ENCODE measurements at regions not wholly inside any gene's neighbourhood (a gene's known extent, or its start where the extent isn't known, plus 50 kb on each side); places are given as distances from the start of the nearest gene placed in this dataset.

DNA sequence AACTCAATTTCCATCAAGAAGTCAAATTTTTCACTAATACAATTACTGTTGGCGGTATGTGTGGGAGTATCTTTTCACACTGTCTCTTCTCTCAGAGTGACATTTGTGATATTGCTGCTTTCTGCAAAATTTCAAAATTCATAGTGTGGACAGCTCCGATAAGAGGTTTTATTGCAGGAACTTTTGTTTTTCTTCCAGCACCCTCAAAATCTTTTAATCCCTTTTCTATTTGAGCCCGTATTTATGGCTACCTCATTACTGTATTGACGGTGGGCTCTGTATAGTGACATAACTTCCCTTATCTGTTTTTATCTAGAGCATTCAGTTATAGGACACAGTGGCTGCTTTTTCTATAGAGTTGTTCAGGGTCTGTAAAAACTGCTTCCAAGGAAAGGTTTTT is 794.4 kb upstream of the TMPRSS15 start:
- TF ChIP-seq POLR2A (IDR thresholded peaks at IDR 0.05) (no peak), POLR2AphosphoS5 (IDR thresholded peaks at IDR 0.05) (no peak), EP300 (IDR thresholded peaks at IDR 0.05) (no peak)
- TF ChIP-seq, protein P1, sequence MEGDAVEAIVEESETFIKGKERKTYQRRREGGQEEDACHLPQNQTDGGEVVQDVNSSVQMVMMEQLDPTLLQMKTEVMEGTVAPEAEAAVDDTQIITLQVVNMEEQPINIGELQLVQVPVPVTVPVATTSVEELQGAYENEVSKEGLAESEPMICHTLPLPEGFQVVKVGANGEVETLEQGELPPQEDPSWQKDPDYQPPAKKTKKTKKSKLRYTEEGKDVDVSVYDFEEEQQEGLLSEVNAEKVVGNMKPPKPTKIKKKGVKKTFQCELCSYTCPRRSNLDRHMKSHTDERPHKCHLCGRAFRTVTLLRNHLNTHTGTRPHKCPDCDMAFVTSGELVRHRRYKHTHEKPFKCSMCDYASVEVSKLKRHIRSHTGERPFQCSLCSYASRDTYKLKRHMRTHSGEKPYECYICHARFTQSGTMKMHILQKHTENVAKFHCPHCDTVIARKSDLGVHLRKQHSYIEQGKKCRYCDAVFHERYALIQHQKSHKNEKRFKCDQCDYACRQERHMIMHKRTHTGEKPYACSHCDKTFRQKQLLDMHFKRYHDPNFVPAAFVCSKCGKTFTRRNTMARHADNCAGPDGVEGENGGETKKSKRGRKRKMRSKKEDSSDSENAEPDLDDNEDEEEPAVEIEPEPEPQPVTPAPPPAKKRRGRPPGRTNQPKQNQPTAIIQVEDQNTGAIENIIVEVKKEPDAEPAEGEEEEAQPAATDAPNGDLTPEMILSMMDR (IDR thresholded peaks at IDR 0.05) = no peak
